SK-N-MC (cell line): ENCODE measurements at regions not wholly inside any gene's neighbourhood (a gene's known extent, or its start where the extent isn't known, plus 50 kb on each side); places are given as distances from the start of the nearest gene placed in this dataset.

Experiments
- EZH2 ChIP-seq: fragments of 200-600 bp; sonication (generic); IDR thresholded peaks from one replicate; pipeline ENCODE4 v1.6.1; 2017; ENCODE audit warnings: antibody characterized with exemption
- FOXP2 ChIP-seq: optimal IDR thresholded peaks from 2 replicates; pipeline ENCODE3; 2011; ENCODE audit warnings: mild to moderate bottlenecking, moderate library complexity; ENCODE audit not compliant: insufficient read depth; ENCODE audit errors: extremely low read length, control extremely low read depth
- POLR2AphosphoS5 ChIP-seq: IDR thresholded peaks from 2 replicates; pipeline ENCODE4 v1.6.1; 2012; ENCODE audit warnings: mild to moderate bottlenecking, low read depth, low read length, borderline replicate concordance

- TF ChIP-seq EZH2 (no peak), POLR2AphosphoS5 (no peak), FOXP2 (no peak)
Measured at GRCh38 chr3:74465715-74466410, 148.6 kb downstream of the CNTN3 start.
